SH-SY5Y (cell line): ENCODE measurements at regions not wholly inside any gene's neighbourhood (a gene's known extent, or its start where the extent isn't known, plus 50 kb on each side); places are given as distances from the start of the nearest gene placed in this dataset.

ENCODE experiments used
- GATA2 ChIP-seq: IDR thresholded peaks from 2 replicates; pipeline ENCODE4 v1.6.1; 2011; ENCODE audit warnings: mild to moderate bottlenecking, low read depth, low read length
- GATA3 ChIP-seq: IDR thresholded peaks from 2 replicates; pipeline ENCODE4 v1.6.1; 2011; ENCODE audit warnings: low read depth, mild to moderate bottlenecking, low read length, moderate library complexity

DNA sequence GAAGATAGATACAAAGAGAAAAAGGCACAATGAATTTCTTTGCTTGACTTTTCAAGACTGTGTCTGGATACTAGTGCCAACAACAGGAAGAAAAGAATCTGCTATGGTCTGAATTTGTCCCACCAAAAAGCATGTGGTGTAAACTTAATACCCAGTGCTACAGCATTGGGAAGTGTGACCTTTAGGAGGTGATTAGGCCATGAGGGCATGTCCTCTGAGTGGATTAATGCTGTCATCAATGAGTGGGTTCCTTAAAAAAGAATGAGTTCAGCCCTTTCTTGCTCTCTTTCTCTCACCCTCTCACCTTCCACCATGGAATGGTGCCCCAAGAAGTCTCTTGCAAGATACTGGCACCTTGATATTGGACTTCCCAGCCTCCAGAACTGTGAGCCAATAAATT, 155.7 kb upstream of the GPRIN3 start:
- no peak for TF ChIP-seq GATA2
- no peak for TF ChIP-seq GATA3
